Activated gamma-delta T cell treated with Interleukin-2 at 50 U/mL for 16 hours (primary cell): ENCODE measurements at regions not wholly inside any gene's neighbourhood (a gene's known extent, or its start where the extent isn't known, plus 50 kb on each side); places are given as distances from the start of the nearest gene placed in this dataset.
"Not testable (repeated sequence)": the region's sequence is repeated elsewhere in the genome, so short reads cannot be mapped to it uniquely, and the experiment has no call there.

Source experiments
- DNase-seq: peaks from one replicate; pipeline ENCODE4 v3.0.0-alpha.2; 2020

DNA sequence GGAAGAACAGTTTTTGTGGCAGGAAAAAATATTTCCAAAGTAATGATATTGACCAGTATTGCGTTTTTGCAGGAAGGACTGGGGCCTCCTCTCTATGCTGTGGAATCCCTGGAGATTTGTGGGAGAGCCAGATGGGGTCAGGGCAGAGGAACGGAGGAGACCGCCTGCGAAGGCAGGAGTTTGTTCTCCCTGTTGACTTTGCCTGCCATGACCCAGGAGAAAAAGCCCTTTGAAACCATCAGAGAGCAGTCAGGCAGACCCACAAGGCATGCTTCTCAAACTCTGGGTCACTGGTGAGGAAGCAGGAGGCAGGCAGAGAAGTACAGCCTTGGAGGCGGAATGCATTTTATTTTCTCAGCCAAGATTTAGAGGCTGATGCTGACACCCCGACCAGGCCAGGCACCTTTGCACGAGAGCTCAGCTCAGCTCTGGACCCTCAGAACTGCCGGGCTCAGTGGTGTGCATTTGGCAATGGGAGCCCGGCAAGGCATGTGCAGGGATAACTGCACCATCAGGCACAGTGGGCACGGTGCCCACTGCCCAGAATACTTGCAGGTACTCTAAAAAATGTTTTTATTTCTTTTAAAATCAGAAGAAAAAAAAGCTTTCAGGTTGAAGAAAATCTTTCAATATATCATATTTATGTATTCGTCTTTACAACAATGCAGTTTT lies 410.4 kb downstream of the RPS24 start:
- DNase-seq = no peak

DNA sequence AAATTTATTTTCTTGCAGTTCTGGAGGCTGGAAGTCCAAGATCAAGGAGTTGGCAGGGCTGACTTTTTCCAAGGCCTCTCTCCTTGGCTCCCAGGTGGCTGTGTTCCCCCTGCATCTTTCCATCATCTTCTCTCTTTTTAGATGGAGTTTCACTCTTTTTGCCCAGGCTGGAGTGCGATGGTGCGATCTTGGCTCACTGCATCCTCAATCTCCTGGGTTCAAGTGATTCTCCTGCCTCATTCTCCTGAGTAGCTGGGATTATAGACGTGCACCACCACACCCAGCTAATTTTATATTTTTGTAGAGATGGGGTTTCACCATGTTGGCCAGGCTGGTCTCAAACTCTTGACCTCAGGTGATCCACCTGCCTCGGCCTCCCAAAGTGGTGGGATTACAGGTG lies 411.1 kb downstream of the RPS24 start:
- not testable (repeated sequence) for DNase-seq

DNA sequence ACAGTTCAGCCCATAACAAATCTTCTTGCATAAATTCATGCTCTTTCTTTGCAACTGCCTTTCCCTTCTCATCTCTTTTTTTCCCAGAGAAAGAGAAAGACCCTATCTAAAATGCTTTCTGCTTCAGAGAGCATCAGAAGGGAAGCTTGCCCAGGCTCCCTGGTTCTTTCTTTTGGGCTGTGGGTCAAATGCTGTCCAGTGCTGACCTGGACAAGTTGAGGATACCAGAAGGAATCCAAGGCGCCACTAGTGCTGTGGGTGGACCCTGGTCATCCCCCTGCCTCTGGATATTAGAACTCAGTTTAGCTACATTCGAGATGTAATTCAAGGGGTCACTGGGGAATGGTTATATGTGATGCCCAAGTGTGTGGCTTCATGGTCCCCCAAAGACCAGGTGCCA lies 411.6 kb downstream of the RPS24 start:
- DNase-seq = no peak

DNA sequence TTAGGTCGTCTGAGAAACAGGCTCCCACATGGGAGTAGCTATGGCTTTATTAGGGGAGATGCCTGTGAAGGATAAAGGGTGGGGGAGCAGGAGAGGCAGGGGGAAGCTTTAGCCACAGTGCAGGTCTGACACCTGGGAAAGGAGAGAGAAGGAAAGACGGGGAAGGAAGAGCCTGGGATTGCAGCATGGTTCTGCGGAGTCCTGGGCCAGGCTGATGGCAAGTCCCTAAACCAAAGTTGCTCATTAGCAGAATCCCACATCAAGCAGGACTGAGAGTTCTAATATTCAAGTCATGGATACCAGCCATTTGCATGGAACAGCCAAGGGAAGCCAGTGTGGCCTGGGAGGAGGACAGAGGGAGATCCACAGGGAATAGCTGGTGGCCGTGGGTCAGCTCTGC lies 414.8 kb downstream of the RPS24 start:
- no peak for DNase-seq

DNA sequence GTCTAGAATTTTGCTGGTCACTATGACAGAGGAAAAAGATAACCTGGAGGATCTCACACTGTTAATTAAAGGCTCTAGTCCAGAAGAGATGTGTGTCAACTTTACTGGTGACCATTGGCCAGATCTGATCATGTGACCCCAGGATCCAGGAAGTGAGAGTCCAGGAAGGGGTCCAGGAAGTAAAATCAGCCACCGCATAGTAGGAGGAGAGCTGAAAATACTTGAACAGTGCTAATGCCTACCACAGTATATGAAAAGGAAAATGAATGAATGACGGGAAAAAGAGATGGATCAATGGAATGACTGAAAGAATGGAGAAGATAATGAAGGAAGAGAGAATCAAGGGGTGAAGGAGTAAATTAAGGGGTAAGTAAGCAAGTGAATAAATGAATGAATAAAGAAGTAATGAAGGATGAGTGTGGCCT lies 415.3 kb downstream of the RPS24 start:
- DNase-seq = no peak

DNA sequence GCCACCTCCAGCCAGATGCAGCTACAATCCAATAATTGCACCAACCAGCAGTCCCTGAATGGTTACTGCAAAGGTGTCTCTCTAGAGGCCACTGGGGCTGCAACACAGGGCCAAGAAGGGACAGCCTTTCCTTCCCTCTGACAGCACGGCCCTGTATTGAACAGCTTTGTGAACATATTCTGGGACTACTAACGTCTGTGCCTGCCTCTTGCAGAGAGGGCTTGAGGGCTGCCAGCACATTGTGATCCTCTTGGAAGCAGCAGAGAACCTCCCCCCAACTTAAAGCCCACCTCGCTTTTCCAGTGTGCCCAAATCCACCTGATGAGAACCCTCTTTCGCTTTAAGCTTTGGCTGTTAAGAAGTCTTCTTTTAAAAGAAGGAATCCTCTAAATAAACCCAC lies 415.9 kb downstream of the RPS24 start:
- DNase-seq = no peak

DNA sequence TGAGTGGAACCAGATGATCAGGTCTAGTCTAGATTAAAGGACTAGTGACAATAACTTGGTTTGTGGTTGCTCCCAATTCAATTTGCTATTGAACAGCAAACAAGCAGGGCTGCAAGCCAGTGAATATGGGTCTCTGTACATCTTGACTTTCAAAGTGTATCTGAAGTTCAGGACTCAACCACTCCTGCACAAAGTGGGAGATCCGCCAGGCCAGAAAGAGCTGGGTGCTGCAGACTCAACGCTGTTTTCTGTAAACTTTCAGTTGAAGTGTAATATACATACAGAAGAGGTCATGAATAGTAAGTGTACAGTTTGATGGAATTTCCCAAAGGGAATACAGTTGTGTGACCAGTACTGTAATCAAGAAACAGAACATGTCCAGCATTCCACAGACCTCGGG lies 416.6 kb downstream of the RPS24 start:
- DNase-seq = no peak

DNA sequence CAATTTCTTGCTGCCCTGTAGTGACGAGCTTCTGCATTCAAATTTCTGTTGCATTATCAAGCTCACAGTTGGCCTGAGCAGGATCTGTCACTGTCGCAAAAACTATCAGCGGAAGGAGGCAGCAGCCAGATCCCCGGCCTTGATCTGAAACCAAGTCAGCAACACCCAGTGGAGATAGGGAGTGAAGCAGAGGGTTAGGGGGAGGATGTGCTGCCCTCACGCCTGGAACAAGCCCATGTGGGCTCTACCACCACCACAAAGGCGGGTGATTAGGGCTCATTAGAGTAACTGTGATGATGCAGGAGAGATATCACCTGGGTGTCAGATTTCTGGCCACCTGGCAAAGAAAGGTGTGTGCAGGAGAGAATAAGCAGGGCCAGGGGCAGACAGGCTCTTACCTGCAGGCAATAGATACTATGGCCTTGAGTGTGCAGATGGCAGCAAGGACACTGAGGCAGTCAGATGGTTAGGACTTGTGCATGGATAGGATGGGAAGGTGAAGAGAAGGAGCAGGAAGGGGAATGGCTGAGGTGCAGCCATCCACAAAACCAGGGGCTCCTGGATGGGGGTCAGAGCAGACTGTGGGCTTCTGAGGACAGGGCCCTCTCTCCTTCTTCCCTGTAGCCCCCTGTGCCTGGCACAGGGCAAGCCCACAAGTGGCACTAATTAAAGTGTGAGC lies 417.3 kb downstream of the RPS24 start:
- no peak for DNase-seq

DNA sequence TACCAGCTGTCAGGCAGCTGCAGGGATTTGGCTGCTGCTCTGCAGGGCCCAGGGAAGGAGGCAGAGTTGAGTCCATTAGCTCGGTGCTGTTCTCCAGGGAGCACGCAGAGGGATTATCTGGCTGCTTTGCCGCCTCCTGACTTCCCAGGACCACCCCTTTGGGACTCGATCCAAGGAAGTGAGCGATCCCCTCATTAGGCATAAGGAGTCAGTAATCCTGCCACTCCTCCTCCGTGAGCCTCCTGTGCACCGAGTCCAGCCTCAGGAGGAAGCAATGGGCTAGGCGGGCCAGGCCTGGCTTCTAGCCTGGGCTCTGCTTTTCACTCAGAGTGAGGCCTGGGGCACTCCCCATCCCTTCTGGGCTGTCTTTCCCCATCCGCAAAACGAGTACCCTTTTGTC lies 417.9 kb downstream of the RPS24 start:
- no peak for DNase-seq

DNA sequence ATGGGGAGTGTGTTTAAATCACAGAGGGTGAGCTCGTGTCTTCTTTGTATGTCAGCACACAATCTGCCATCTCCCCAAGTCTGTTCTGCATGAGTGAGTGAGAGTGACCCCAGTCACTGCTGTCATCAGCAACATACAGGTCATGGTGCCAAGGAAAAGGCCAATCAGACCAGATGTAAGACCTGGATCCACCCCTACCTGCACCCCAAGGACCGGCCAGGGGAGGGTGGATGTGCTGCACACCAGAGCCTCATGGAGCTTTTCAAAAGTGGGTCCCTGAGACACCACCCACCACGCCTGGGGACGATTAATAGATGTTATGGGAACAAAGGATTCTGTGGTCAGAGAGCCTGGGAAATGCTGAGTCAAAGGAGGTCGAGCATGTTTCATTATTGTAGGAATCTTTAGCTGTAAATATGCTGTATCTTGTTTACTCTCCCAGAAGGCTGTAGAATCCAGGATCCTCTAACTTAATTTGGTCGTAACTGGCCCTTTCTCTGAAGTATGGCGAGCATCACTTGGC lies 420.5 kb downstream of the RPS24 start:
- DNase-seq = no peak

DNA sequence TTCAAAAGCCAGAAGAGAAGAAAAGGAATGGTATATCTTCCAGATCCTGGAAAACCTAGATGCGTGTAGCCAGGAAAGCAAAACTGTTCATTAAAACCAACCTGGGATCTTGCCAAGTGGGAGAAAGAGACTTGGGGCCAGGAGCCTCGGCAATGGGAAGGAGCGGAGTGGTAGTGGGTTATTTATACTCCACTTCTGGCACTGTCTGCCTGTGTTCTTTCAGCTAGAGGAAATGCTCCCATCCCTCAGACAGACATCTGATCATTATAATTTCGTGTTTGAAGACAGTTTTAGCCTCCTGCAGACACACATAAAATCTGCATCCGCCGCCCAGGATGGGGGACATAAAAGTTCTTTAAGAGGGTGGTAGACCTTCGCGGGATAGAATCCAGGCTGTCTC lies 421.6 kb downstream of the RPS24 start:
- no peak for DNase-seq

DNA sequence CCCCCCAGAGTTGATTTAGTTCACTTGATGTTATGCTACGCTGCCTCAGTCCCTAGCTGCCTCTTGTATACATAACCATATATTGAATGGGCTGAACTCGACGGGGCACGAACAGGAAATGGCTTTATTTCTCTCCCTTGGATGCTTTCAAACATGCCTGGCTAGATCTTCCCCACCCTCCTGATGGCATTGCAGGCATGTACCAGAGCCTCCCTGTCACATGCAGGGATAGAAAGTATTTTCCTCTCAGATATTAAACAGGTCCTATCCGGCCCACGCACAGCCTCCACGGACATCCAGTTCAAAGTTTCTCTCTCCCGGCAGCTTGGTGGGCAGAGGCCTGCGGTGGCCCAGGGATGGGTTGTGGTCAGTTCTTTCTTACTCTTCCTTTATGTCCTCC lies 422.1 kb downstream of the RPS24 start:
- no peak for DNase-seq

DNA sequence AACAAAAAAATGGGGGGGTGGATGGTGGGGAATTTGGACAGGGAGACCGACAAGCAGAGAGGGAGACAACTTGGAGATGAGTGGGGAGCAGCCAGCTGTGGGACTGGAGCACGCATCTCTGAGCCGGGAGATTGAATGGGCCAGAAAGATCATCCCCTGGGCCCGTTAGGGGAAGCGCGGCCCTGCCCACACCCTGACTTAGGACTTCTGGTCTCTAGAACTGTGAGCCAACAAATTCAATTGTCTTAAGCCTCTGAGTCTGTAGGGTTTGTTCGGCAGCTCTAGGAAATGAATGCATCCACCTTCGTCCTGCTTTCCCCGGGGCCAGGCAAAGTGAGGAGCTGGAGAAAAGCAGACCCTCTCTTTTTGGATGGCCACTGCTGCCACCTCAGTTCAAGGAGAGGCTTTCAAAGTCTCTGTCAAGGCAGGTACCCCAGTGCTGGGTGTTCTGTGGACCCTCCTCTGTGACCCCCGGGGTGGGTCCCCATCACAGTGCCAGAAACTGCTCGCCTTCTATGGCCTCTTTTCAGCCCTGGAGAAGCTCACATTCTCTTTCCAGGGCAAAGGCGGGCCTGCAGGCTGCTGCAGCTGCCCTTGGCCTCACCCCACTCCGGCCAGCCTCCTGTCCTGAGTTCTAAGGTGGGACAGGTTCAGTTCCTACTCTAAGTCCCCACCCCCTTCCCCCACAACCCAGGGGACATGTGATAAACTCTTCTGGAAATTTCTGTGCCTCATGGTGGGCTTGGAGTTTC lies 423.2 kb downstream of the RPS24 start:
- DNase-seq = no peak

DNA sequence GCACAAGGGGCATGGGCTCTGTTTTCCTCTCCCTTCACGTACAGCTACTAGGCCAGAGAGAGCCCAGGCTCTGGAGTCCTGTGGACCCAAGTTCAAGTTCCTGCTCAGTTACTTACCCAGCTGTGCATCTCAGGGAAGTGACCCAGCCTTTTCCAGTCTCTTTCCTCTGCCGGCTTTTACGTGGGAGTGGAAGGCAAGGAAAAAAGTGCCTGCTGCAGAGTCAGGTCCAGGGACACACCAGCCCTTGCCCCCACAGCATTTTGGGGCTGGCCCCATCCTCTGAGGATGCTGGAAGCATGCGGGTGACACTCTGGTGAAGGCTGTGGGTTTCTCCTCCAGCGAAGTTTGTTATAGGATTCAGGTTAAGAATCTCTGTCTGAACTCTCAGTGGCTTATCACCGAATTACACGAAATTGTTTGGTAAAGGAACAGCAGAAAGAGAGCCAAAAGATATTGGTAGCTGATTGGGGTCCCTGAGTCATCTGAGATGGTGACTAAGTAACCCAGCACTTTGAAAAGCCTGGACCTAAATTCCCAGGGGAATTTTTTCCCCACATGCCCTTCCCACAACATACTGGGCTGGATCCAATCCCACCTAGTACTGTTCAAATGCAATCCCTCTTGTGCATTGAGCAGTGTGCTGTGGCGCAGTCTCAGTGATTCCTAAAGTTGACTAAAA lies 424.3 kb downstream of the RPS24 start:
- no peak for DNase-seq

DNA sequence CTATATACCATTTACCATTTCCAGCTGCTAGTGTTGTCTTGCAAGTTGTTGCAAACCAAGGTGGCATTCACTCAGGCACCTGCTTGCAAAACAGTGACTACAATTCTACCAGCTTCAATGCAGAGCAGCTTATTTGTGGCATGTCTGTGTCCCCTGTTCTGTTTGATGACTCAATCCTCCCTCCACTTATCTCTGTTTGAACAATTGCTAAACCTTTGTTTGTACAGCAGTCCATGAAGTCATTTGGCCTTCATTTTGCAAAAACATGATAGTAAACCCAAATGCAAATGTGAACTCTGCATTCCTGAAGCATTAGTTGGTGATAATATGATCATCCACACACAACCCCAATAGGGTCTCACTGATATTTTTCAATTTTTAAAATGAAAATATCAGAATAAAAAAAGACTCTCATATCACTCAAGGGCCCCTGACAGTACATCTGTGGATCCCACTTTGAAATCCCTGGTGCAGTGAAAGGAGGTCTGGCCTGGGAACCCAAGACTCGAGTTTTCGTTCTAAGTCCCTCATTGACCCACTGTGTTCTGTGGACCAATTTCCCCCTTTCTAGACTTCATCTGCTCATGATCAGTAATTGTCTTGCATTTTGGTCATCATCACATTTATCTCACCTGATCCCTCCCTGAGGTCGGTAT lies 425.4 kb downstream of the RPS24 start:
- no peak for DNase-seq

DNA sequence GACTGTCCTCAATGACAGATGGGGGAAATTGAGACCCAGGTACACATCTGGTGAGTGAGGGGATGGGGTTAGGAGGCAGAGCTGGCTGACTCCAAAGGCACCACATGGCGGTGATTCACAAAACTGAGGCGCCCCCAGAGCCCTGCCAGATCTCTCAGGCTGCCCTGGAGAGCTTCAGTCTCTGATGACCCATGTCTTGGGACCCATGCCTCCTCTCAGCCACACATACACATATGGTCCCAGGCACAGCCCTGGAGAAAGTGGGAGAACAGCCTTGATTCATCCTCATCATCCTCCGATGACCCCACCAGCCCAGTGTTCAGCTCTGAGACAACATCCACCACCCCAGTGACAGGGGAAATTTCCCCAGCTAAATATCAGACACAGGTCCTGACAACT lies 426.0 kb downstream of the RPS24 start:
- DNase-seq = no peak

DNA sequence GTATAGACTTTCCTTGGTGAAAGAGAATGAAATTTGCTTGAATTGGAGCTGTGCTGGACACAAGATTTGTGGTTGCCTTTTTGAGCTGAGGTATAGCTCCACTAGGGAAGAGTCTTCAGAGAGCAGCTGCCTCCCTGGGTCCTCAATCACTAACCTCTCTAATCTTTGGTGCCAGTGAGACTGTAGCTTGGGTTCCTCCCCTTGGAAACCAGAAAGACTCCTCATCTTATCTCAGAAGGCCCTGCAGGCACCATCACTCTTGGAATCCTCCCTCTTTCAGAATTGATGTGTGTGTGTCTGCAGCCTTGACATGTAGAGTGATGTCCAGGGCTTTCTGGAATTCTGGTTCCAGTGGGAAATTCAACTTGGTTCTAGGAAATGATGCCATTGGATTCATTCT lies 426.5 kb downstream of the RPS24 start:
- DNase-seq = no peak

DNA sequence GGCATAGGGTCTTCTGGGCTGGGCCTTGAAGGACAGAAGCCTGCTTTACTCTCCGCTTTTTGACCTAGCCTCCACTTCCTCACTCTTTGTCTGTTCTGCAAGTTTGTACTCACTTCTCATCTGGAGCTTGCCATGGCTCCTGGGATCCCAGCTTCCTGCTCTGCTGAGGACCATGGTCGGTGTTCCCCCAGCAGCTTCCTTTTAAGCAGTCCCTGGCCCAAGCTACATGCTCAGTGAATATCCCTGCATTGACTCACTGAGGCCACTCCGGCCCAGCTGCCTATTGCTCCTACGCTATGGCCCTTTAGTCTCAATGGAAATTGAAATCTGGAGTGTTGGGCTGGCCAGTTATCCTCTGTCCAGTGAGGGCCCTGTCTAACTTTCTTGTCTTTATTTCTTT lies 427.7 kb downstream of the RPS24 start:
- DNase-seq = no peak

DNA sequence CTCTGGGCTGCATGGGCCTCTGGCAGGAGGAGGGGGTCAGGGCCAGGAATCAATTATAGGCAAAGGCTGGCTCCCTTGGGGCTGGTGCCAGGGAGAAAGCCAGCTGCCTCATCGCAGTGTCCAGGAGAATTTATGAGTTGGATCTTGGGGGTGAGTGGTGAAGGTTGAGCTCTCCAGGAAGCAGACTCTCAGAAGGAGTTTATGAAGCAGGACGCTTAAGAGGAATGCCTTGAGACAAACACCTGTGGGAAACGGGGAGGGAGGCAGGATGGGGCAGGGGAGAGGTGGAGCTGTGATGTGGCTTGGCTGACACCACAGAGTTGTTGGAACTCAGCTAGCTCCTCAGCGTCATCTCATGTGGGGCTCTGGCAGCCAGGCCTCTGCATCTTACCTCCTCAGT lies 428.5 kb downstream of the RPS24 start:
- no peak for DNase-seq

DNA sequence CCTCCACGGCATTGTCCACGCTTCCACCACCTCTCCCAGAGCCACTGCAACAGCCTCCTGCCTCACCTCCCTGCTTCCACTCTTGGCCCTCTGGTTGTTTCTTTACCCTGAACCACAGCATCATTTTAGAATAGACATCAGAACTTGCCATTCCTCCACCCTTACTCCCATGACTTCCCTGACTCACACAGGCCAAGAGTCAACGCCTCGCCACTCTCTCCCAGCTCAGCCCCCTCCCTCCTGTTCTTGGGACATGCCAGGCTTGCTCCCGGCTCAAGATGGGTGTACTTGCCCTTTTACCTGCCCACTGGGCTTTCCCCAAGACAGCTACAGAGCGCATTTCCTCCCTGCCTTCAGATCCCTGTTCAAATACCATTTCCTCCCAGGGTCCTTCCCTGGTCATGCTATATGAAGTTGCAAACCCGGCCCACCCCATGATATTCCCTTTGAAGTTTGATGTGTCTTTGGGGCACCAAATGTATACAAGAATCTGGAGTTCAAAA lies 429.1 kb downstream of the RPS24 start:
- no peak for DNase-seq

DNA sequence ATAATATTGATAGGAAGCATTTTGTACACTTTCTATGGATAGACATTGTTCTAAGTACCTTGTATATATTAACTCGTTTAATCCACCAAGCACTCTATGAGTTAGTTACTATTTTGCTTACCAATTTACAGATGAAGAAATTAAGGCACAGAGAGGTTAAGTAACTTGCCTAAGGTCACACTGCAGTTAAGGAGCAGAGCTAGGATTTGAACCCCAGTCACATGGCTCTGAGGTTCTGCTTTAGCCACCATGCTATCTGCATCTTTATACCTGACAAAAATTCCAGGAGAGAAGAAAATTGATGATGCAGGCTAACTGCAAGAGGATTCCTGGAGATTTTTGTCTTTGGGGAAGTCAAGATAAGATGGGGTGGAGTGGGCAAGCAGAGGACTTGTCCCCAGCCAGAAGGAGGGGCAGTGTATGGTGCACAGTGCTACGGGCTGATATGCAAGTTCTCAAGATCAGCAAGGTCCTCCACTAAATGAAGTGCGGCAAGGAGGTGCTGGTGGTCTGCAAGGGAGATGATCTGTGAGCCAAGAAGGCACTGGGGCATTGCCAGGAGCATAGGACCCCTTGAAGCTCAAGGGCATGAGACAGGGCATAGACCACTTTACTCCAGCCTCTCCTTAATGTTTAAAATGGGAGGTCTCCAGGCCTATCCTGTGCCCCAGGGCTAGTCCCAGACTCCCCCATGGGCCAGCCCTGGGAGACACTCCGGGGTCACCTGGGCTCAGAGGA lies 430.6 kb downstream of the RPS24 start:
- DNase-seq = no peak

DNA sequence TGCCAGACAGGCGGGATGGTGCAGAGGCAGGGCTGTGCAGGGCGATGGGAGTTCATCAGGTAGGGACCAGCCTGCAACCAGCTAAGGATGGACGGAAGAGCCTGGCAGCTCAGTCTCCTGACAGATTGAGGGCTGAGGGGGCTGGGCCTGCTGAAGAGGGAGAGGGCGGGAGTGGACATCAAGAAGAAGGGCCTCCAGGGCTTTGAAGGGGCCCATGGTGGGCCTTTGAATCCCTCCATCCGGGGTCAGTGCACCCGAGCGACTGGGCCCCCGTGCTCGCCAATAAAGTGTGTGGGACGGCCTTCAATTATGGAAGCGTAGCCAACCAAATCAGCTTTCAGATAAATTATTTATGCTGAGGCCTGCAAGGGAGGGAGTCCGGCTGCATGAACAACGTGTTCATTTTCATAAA lies 431.2 kb downstream of the RPS24 start:
- DNase-seq = no peak
